ENCODE measurements at regions not wholly inside any gene's neighbourhood (a gene's known extent, or its start where the extent isn't known, plus 50 kb on each side); places are given as distances from the start of the nearest gene placed in this dataset.
A peak's percentile ranks its signal among the peaks of the same experiment; 100 is the strongest.
"Not testable (repeated sequence)": the region's sequence is repeated elsewhere in the genome, so short reads cannot be mapped to it uniquely, and the experiment has no call there.

DNA sequence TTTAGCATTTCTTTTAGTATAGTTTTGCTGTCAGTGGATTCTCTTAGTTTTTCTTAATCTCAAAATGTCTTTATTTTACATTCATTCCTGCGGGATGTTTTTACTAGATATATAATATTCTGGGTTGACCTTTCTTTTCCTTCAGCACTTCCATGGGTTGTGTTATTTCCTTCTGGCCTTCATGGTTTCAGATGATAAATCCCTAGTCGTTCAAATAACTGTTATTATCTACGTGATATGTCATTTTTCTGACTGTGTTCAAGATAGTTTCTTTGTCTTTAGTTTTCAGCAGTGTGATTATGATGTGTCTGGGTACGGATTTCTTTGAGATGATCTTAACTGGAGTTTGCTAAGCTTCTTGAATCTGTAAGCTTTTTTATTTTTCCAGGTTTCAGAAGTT is 75.7 kb upstream of the ELN start:
- H3K27ac Mint-ChIP-seq (ENCODE audit: low read depth, unreplicated experiment), result no peak overlapping the region
- CTCF ChIA-PET, result no interaction called here
- intact Hi-C loops (cut with micrococcal nuclease), result no loop called here
- H3K4me3 Mint-ChIP-seq (ENCODE audit: unreplicated experiment), result no peak overlapping the region
- H3K9me3 Mint-ChIP-seq (ENCODE audit: unreplicated experiment), result peaks cover 8% of the 10 kb centered on the region
- no TSS peak for BruUV-seq (replicated peaks)
- DNase-seq (ENCODE audit: unreplicated experiment), result no peak
- TF ChIP-seq, protein P1, sequence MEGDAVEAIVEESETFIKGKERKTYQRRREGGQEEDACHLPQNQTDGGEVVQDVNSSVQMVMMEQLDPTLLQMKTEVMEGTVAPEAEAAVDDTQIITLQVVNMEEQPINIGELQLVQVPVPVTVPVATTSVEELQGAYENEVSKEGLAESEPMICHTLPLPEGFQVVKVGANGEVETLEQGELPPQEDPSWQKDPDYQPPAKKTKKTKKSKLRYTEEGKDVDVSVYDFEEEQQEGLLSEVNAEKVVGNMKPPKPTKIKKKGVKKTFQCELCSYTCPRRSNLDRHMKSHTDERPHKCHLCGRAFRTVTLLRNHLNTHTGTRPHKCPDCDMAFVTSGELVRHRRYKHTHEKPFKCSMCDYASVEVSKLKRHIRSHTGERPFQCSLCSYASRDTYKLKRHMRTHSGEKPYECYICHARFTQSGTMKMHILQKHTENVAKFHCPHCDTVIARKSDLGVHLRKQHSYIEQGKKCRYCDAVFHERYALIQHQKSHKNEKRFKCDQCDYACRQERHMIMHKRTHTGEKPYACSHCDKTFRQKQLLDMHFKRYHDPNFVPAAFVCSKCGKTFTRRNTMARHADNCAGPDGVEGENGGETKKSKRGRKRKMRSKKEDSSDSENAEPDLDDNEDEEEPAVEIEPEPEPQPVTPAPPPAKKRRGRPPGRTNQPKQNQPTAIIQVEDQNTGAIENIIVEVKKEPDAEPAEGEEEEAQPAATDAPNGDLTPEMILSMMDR (IDR thresholded peaks at IDR 0.05; ENCODE audit: unreplicated experiment), result no peak
- H3K36me3 Mint-ChIP-seq (ENCODE audit: insufficient read depth, unreplicated experiment), result no peaks in the 10 kb centered on the region
- H3K4me1 Mint-ChIP-seq (ENCODE audit: insufficient read depth, unreplicated experiment), result no peaks in the 10 kb centered on the region
- POLR2A ChIA-PET, result no interaction called here
- H3K27me3 Mint-ChIP-seq (ENCODE audit: insufficient read depth, unreplicated experiment), result peaks cover 15% of the 10 kb centered on the region

DNA sequence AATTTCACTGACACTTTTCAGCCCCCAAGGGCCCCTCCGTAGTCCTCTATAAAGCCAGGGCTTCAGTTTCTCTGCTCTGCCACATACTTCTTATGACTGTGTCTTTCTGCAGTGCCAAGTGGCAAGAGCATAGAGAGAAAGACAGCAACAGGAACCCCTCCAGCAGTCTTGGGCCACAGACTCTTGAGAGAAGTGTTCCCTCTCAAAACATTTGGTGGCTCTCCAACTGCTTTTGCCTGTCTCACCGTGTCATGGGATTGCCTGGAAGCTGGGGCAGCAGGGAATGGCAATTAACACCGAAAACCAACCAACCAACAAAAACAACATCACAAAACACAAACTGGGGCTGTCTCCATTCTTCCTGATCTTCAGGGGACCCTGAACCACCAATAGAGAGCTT is 73.8 kb upstream of the ELN start:
- intact Hi-C loops (cut with micrococcal nuclease), result no loop called here
- no peak for DNase-seq (ENCODE audit: unreplicated experiment)
- H3K36me3 Mint-ChIP-seq (ENCODE audit: insufficient read depth, unreplicated experiment), result no peaks in the 10 kb centered on the region
- H3K4me3 Mint-ChIP-seq (ENCODE audit: unreplicated experiment), result no peak overlapping the region
- TF ChIP-seq, protein P1 (IDR thresholded peaks at IDR 0.05; ENCODE audit: unreplicated experiment), result no peak
- H3K27me3 Mint-ChIP-seq (ENCODE audit: insufficient read depth, unreplicated experiment), result peaks cover 28% of the 10 kb centered on the region
- H3K27ac Mint-ChIP-seq (ENCODE audit: low read depth, unreplicated experiment), result no peak overlapping the region
- BruUV-seq (replicated peaks), result no TSS peak
- H3K9me3 Mint-ChIP-seq (ENCODE audit: unreplicated experiment), result peaks cover 4% of the 10 kb centered on the region
- no peaks in the 10 kb centered on the region for H3K4me1 Mint-ChIP-seq (ENCODE audit: insufficient read depth, unreplicated experiment)
- CTCF ChIA-PET, result interaction anchor here (1.0 kb wide), 1 partner anchor 71 kb away, joined by 4 read pairs; no protein-coding TSS in a partner anchor
- POLR2A ChIA-PET, result no interaction called here

DNA sequence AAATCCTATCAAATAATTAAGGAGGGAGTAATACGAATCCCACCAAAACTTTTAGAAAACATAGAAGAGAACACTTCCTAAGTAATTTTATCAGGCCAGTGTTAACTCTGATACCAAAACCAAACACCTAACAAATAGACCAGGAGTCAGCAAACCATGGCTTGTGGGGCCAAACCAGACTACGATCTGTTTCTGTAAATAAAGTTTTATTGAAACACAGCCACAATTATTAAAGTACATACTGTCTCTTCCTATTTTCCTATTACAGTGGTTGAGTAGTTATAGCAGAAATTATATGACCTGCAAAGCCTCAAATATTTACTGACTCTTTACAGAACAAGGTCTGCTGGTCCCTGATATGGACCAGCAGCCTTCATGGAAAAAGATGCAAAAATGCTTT is 73.1 kb upstream of the ELN start:
- ChIA-PET CTCF (no interaction called here), POLR2A (no interaction called here)
- H3K36me3 Mint-ChIP-seq (ENCODE audit: insufficient read depth, unreplicated experiment), result no peaks in the 10 kb centered on the region
- no peaks in the 10 kb centered on the region for H3K9me3 Mint-ChIP-seq (ENCODE audit: unreplicated experiment)
- peaks cover 28% of the 10 kb centered on the region for H3K27me3 Mint-ChIP-seq (ENCODE audit: insufficient read depth, unreplicated experiment)
- TF ChIP-seq, protein P1 (IDR thresholded peaks at IDR 0.05; ENCODE audit: unreplicated experiment), result no peak
- H3K4me3 Mint-ChIP-seq (ENCODE audit: unreplicated experiment), result no peak overlapping the region
- no peaks in the 10 kb centered on the region for H3K4me1 Mint-ChIP-seq (ENCODE audit: insufficient read depth, unreplicated experiment)
- no TSS peak for BruUV-seq (replicated peaks)
- intact Hi-C loops (cut with micrococcal nuclease), result no loop called here
- no peak overlapping the region for H3K27ac Mint-ChIP-seq (ENCODE audit: low read depth, unreplicated experiment)
- no peak for DNase-seq (ENCODE audit: unreplicated experiment)

DNA sequence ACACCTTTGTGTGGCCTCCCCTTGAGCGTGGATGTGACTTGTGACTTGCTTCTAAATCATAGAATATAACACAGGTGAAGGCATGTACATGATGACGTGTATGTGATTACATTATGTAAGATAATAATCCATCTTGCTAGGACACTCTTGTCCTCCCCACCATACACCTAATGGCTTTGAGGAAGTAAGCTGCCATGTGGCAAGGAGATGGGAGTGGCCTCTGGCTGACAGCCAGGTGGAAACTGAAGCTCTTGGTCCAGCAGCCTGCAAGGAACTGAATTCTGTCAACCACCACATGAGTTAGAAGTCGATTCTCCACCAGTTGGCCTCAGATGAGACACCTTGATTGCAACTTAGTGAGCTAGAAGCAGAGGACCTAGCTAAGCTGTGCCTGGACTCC is 67.4 kb upstream of the ELN start:
- H3K4me3 Mint-ChIP-seq (ENCODE audit: unreplicated experiment), result no peak overlapping the region
- H3K4me1 Mint-ChIP-seq (ENCODE audit: insufficient read depth, unreplicated experiment), result no peaks in the 10 kb centered on the region
- DNase-seq (ENCODE audit: unreplicated experiment), result peak; percentile 36
- peaks cover 18% of the 10 kb centered on the region for H3K9me3 Mint-ChIP-seq (ENCODE audit: unreplicated experiment)
- H3K27ac Mint-ChIP-seq (ENCODE audit: low read depth, unreplicated experiment), result no peak overlapping the region
- CTCF ChIA-PET, result interaction anchor here (0.6 to 1.4 kb wide), 3 partner anchors 19 to 369 kb away, joined by 3 to 4 read pairs (median 3); no protein-coding TSS in a partner anchor
- H3K36me3 Mint-ChIP-seq (ENCODE audit: insufficient read depth, unreplicated experiment), result no peaks in the 10 kb centered on the region
- peaks cover 14% of the 10 kb centered on the region for H3K27me3 Mint-ChIP-seq (ENCODE audit: insufficient read depth, unreplicated experiment)
- intact Hi-C loops (cut with micrococcal nuclease), result no loop called here
- no TSS peak for BruUV-seq (replicated peaks)
- POLR2A ChIA-PET, result no interaction called here
- TF ChIP-seq, protein P1 (IDR thresholded peaks at IDR 0.05; ENCODE audit: unreplicated experiment), result no peak

DNA sequence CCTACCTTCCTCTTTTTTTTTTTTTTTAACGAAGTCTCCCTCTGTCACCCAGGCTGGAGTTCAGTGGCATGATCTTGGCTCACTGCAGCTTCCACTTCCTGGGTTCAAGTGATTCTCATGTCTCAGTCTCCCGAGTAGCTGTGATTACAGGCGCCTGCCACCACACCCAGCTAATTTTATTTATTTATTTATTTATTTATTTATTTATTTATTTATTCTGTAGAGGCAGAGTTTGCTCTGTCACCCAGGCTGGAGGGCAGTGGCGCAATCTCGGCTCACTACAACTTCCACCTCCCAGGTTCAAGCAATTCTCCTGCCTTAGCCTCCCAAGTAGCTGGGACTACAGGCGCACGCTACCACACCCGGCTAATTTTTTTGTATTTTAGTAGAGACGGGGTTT is 66.0 kb upstream of the ELN start:
- intact Hi-C loops (cut with micrococcal nuclease); H3K4me1 Mint-ChIP-seq (ENCODE audit: insufficient read depth, unreplicated experiment); DNase-seq (ENCODE audit: unreplicated experiment); POLR2A ChIA-PET; H3K4me3 Mint-ChIP-seq (ENCODE audit: unreplicated experiment); H3K36me3 Mint-ChIP-seq (ENCODE audit: insufficient read depth, unreplicated experiment); H3K27ac Mint-ChIP-seq (ENCODE audit: low read depth, unreplicated experiment); BruUV-seq (replicated peaks): not testable (repeated sequence)
- peaks cover 13% of the 10 kb centered on the region for H3K27me3 Mint-ChIP-seq (ENCODE audit: insufficient read depth, unreplicated experiment)
- CTCF ChIA-PET, result interaction anchor here (0.5 to 1.4 kb wide), 4 partner anchors 65 to 432 kb away, joined by 3 to 4 read pairs (median 4); no protein-coding TSS in a partner anchor
- H3K9me3 Mint-ChIP-seq (ENCODE audit: unreplicated experiment), result peaks cover 18% of the 10 kb centered on the region
